Caki2 (cell line): ENCODE measurements at regions not wholly inside any gene's neighbourhood (a gene's known extent, or its start where the extent isn't known, plus 50 kb on each side); places are given as distances from the start of the nearest gene placed in this dataset.

Experiments used
- DNase-seq: peaks from one replicate; pipeline ENCODE4 v3.0.0-alpha.2; 2015; ENCODE audit warnings: low read depth
- in situ Hi-C: cut with HindIII; loops from 2 replicates; pipeline ENCODE4 v1.10.0; 2016; ENCODE audit warnings: low sequenced_read_pairs, low pct_unique_long_range_greater_than_20kb, mixed read lengths

DNA sequence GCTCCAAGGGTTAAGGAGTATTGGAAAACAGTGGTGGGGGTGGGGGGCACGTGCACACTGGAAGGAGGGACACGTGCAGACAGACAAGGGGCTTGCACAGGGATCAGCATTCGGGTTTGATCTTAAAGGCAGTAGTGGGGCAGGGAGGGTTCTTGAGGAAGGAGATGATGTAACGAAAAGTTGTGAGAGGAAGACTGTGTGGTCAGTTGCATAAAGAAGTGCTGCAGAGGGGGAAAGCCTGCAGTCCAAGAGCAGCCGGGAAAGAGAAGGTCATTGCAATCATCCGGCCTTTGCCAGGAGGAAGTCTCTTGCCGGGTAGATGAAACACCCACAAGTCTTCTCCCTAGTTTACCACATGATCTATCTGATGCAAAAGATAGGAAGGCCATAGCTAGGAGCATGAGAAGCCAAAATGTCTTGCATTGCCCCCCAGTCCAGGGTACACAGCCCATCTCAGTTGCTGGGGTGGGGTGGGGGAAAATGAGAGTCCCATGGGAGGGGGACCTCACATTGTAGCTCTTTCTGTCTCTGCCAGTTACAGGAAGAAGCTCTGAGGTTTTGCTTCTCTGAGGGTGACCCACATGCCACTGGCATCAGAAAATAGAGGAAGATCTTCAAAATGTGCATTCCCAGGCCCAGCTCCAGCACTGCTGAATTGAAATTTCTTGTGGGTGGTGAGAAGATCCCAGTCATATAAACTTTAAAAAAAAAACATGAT, 202.5 kb upstream of the RAB4A start:
- DNase-seq, result no peak

DNA sequence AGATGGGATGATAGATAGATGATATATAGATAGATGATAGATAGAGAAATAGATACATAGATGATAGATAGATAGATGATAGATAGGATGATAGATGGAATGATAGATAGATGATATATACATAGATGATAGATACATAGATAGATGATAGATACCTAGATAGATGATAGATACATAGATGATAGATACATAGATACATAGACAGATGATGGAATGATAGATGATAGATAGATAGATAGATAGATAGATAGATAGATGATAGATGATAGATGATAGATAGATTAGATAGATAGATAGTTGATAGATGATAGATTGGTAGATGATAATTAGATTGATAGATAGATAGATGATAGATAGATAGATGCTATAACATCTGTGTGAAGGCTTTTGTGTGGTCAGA, 201.7 kb upstream of the RAB4A start:
- no peak for DNase-seq
- in situ Hi-C loops, result no loop called here

More for the DNA sequence above, 202.5 kb upstream of the RAB4A start:
- in situ Hi-C loops, result no loop called here

DNA sequence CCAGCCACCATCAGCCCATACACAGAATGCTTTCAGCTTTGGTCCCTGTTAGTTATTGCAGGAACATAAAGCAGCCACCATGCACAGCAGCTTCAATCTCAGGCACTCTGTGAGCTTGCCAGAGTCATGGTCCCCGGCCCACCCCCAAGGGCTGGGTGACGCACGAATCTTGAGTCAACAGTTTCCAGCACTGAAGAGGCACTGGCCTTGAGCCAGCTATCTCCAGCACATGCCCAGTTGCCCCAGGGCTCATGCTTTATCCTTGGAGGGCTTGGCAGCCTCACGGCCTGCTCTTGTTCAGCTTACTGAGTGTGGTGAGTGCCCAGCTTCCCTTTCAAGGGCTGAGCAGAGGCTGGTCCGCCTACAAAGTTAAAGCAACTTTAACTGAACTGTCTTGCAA, 200.7 kb upstream of the RAB4A start:
- no peak for DNase-seq
- in situ Hi-C loops, result no loop called here

DNA sequence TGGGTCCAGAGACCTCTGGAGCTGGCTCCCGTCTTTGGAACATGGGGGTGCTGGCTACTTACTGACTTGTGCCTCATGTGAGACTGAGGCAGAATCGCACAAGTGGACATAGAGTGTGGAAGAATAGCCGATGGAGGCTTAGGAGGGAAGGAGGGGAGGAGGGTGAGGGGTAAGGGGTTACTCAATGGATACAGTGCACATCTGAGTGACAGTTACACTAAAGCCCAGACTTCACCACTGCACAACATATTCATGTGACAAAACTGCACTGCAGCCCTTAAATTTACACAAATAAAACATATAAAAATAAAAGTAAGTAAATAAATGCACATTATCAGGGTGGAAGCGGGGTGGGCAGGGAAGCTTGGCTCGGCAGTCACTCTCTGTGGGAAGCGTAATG, 197.7 kb upstream of the RAB4A start:
- DNase-seq, result no peak
- in situ Hi-C loops, result no loop called here

DNA sequence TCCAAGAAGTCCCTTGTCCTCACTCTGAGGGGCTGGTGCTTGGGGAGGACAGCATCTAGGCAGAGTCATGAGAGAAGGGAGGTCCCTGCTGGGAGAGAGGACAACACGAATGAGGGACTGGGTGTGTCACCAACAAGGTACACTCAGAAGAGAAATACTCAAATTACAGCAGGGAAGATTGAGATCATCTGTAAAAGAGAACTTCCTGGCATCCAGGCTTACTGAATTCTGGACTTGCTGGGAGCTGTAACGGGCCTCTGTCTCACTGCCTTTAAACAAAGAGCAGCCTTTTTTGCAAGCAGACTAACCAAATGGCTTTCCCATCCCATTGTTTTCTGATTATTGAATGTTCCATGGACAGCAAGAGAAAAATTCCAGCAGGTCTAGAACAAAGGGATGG, 195.7 kb upstream of the RAB4A start:
- DNase-seq, result no peak
- in situ Hi-C loops, result no loop called here

DNA sequence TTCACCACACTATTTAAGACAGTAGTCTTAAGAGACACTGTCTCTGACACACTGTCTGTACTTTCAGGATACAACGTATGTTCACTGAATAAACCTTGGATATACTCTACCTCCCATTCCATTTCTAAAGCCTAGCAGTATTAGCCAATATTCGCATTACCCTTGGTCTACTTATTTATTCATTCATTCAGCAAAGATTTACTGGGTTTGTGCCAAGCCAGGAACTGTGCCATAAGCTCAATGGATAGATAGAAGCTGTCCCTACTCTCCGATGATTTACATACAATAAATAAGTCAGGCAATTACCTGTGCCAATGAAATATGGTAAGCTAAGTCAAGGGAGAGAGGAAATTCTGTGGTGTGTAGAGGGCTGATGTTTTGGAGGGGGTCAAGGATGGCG, 195.2 kb upstream of the RAB4A start:
- DNase-seq, result no peak
- in situ Hi-C loops, result no loop called here

DNA sequence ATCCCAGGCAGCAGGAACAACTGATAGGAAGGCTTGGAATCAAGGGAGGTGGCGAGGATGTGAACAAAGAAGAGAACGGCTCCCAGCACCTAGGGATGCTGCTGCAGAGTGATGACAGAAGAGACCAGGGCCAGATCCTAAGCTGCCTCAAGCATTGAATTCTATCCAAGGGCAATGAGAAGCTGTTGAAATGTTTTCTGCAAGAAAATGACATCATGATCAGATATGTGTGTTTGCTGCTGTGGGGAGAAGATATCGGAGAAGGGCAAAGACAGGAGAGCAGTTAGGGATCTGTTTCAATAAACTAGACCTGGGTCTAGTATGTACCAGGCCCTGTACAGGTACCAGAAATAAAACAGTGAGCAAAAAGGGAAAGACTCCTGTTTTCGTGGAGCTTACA, 194.7 kb upstream of the RAB4A start:
- DNase-seq, result no peak

DNA sequence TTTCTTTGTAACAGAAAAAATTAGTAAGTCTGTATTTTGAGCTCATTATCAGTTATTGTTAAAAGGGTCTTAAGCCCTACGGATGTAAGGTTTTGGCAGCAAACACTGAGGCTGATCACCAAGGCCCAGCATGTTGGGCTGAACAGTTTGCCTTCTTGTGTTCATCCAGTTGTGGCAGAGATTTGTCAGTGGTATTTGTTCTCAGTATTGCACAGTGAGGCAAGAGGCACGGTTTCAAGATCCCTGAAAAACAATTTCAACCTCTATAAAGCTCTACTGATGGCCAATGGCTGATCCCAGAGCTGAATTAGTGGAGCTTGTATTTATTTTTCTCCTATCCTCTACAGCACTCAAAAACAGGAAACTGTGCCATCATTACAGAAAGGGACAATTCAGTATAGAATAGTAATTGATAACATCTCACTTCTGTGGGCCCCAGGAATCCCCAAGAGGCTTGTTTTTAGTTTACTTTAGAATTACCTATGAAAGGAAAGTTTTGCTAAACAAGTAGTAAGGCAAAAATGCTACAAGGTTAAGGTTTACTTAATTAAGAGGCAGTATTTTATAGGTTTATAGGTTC, 191.8 kb upstream of the RAB4A start:
- in situ Hi-C loops, result no loop called here
- no peak for DNase-seq

More for the DNA sequence above, 194.7 kb upstream of the RAB4A start:
- in situ Hi-C loops, result no loop called here

DNA sequence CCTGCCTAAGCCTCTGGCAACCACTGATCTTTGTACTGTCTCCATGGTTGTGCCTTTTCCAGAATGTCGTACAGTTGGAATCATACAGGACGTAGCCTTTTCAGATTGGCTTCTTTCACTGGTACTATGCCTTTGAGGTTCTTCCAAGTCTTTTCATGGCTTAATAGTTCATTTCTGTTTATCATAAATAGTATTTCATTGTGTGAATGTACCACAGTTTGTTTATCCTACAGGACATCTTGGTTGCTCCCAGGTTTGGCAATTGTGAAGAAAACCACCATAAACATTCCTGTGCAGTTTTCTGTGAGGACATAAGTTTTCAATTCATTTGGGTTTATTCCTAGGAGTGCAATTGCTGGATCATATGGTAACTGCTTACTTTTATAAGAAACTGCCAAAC, 190.6 kb upstream of the RAB4A start:
- DNase-seq, result no peak
- in situ Hi-C loops, result no loop called here

DNA sequence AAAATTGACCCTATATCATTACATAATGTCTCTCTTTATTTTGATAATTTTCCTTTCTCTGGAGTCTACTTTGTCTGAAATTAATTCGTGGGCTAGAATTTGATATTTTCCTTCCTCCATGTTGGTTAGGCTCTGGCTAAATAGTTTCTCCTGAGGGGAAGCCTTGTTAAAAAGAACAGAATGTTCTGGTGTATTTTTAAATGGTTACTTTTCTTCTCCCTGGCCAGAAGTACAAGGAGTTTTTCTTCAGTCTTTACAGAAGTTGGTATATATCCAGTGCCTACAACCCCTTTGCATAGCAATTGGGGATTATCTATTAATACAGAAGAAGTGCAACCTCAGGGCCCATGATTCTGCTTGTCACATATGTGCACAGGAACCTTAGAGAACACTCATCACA, 185.6 kb upstream of the RAB4A start:
- no peak for DNase-seq
- in situ Hi-C loops, result no loop called here

DNA sequence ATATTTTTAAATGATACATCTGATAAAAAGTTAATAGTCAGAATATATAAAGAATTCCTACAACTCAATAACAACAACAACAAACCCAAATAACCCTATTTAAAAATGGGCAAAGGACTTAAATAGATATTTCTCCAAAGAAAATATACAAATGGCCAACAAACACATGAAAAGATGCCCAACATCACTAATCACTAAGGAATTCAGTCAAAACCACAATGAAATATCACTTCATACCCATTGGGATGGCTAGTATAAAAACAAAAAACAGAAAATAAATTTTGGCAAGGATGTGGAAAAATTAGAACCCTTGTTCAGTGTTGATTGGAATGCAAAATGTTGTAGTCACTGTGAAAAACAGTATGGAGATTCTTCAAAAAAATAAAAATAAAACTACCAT, 184.8 kb upstream of the RAB4A start:
- in situ Hi-C loops, result no loop called here
- no peak for DNase-seq

DNA sequence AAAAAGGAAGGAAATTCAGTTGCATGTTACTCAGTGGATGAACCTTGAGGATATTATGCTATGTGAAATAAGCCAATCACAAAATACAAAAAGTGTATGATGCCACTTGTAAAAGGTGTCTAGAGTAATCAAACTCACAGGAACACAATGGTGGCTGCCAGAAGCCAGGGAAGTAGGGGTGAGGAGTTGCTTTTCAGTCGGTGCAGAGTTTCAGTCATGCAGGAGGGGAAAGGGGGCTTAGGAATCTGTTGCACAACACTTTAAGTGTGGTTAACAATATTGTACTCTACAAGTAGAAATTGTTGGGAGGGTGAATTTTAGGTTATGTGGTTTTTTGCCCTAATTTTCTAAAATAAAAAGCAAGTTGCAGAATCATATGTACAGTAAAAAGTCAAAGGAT, 184.2 kb upstream of the RAB4A start:
- in situ Hi-C loops, result no loop called here
- no peak for DNase-seq

DNA sequence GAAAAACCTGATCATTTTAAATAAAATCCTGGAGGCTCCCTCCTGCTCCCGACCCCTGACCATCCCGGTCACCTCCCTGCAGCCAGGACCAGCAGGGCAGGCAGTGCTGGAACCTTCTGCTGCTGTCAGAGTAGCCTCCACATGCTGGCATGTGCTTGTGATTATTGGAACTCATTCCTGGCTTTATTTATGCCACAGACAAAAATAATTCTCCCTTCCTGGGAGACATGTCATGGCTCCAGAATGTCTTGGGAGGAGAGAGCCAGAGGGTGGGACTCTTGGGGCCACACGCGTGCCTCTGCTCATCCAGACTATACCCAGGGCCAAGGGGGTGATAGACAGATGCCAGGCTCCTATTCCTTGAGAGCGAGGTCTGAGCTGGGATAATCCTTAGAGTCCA, 183.6 kb upstream of the RAB4A start:
- DNase-seq, result no peak
- in situ Hi-C loops, result no loop called here

DNA sequence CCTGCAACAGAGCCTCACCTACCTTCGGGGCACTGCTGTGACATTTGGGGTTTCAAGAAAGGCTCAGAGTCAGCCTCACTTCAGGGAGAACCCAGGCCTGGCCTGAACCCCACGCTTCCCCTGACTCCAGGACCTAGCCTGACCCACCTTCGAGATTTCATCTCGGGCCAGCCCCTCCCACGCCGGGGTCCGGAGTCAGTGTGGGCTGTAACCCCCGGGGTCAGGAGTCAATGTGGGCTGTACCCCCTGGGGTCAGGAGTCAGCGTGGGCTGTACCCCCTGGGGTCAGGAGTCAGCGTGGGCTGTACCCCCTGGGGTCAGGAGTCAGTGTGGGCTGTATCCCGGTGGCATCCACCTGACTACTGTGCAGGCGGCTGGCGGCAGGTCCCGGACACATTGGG, 183.0 kb upstream of the RAB4A start:
- in situ Hi-C loops, result no loop called here
- no peak for DNase-seq

DNA sequence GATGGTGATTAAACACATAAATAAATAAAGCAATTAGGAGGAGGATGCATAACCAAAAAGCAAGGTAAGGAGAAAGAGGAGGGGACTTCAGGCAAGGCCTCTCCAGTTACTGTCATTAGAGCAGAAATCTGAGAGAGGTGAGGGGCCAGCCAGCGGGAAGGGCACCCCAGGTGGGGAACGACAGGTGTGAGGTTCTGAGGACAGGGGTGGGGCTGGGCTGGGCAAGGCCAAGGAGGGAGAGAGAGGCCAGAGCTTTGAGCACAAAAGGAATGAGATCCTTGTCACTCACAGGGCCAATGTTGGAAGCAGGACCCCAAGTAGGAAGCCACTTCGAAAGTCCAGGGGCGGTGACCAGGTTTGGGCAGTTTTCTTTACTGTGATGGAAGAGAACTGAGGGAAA, 182.2 kb upstream of the RAB4A start:
- in situ Hi-C loops, result no loop called here
- no peak for DNase-seq

DNA sequence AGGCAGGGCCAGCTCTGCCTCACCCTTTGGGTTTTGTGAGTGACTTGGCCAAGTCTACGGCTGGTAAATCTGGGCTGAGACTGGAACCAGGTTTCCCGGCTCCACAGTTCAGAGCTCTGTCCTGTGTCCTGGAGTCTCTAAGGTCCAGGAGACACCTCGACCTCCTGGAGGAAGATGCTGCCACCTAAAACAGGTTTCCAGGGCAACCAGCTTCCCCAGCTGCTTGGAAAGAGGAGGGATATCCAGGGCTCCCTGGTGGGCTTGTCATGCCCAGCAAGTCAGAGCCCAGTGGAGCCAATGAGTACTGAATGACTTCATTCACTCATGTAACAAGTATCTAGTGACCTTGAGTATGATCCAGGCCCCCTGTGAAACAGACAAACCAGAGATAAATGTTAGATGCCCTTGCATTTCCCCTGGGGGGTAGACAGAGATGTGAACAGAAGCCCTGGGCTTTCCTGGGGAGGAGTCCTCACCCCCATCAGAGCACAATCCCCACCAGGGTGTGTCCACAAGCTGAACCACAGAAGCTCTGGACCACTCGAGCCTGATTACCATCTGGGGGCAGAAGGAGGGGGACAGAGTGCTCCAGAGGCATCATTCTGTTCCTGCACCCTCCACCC, 181.2 kb upstream of the RAB4A start:
- in situ Hi-C loops, result no loop called here
- no peak for DNase-seq

DNA sequence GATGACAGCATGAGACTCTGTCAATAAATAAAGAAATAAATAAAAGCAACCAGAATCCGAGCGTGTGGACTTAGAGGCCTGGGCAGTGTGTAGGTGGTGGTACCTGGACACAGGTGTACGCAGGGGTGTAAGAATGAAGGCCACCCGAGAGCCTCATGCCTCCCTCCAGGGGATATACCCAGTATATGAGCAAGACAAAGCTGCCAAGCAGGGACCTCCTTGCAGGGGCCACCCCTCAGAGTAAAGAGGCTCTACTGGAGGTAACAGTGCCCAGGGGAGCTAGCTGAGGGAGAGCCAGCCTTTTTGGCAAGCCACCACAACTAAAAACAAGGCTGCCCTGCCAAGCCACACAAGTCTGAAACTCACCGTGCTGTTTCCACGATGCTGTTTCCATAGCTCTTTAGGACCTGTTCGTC, 179.2 kb upstream of the RAB4A start:
- DNase-seq, result no peak
- in situ Hi-C loops, result no loop called here

DNA sequence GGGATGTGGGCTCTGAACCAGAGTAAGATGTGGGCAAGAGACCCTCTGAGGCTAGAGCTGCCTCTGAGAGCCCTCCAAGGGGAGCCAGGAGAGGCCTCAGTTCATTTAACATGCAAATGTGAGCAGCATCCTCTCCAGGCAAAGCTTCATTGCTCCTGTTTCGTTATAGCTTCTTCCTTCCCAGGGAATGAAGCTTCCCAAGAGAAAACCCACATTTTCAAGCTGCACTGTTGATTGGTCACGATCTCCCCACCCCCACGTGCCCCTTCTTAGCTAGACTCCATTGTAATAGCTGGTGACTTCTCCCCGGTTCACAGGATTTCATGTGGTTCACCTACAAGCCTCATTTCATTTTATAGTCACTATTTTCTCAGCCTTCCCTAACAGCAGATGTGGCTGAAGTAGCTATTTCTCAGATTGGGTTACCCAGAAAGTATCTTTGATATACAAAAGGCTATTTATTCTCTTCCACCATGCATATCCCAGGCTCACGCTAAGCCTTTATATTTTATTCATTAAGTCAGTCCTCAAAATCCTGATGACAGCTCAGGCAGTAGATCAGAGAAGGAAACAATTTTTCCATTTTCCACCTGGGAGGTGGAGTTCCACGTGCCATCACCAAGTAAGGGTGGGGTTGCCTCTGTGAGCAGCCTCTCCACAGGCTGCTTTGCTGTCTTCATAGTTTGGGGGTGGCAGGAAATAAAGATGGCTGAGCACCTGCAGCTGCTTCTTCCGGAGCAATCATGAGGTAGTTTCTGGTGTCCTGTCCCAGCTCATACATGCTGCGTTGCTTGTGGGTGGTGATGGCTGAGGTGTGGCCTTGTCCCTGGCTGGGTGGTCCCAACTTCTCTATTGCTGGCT, 178.3 kb upstream of the RAB4A start:
- in situ Hi-C loops, result no loop called here
- no peak for DNase-seq

DNA sequence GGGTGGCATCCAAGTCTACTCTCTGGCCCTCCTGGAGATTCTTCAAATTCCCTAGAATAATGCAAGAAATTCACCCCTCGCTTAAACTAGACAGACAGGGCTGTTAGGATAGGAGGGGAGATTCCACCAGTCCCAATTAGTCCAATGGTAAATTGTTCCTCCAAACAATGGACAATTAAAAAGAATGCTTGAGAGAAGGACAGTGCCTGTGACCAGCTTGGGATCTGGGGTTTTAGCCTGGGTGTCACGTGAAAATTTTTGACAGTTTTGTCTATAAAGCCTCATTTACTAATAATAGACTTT, 177.7 kb upstream of the RAB4A start:
- no peak for DNase-seq
- in situ Hi-C loops, result no loop called here
